Inferior parietal cortex (tissue), 1 donor: ENCODE measurements at regions not wholly inside any gene's neighbourhood (a gene's known extent, or its start where the extent isn't known, plus 50 kb on each side); places are given as distances from the start of the nearest gene placed in this dataset.

Source experiments
- DNase-seq: peaks from one replicate; pipeline ENCODE4 v3.0.0-alpha.2; 2016; ENCODE audit errors: extremely low spot score

GRCh38 chr6:139762587-139763031 lies 388.2 kb upstream of the CITED2 start:
- DNase-seq = no peak

DNA sequence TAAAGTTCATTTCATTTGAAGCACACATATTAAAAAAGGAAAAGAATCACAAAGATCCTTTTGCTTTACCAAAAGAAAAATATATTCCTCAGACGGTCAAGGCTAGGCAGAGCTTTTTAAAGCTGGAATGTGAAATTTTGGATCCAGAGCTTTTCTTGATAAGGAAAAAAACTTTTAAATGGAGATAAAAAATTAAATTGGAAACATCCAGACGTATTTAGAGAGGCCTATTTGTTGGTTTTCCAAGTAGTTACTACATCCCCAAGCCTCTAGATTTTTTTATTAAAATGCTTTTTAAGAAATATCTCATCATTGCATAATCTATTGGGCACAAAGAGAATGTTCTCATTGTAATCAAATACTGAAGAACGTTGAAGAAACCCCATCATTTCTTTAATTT lies 385.7 kb upstream of the CITED2 start:
- DNase-seq = no peak

DNA sequence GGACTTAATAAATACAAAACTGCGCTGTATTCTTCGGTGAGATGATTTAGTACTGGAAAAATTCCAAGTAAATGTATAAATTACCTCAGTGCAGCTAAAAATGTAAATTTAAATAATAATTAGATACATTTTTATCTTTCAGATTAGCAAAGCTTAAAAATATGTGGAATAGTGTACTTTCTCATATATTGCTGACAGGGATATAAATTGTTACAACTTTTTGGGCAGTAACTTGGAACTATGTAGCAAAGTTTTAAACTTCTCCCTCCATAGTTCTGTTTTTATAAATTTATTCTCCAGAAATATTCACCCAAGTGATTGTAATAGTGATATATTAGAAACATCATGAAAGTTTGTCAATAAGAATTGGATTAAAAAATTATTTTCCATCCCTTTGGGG lies 384.6 kb upstream of the CITED2 start:
- no peak for DNase-seq

DNA sequence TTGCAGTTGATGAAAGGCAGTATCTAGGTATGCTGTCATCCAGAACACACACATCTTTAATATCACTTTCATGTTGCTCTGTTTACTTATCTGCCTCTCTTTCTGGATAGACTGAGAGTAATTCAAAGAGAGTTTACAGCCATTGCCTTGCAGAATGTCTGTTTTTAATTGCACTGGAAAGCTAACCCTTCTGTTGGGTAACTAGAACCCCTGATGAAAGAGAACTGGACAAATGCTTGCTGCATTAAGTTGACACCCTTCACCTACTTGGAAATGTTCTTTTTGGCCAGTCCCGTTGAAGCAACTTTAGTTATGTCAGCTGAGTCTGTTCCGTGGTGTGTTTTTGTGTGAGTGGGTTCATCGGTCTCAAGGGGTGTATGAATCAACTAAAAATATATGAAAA lies 383.8 kb upstream of the CITED2 start:
- DNase-seq = no peak

GRCh38 chr6:139757784-139758183 lies 383.3 kb upstream of the CITED2 start:
- DNase-seq = no peak

- DNase-seq = no peak
Measured at GRCh38 chr6:139756381-139756780, 381.9 kb upstream of the CITED2 start.

GRCh38 chr6:139754898-139755775 lies 380.7 kb upstream of the CITED2 start:
- no peak for DNase-seq

DNA sequence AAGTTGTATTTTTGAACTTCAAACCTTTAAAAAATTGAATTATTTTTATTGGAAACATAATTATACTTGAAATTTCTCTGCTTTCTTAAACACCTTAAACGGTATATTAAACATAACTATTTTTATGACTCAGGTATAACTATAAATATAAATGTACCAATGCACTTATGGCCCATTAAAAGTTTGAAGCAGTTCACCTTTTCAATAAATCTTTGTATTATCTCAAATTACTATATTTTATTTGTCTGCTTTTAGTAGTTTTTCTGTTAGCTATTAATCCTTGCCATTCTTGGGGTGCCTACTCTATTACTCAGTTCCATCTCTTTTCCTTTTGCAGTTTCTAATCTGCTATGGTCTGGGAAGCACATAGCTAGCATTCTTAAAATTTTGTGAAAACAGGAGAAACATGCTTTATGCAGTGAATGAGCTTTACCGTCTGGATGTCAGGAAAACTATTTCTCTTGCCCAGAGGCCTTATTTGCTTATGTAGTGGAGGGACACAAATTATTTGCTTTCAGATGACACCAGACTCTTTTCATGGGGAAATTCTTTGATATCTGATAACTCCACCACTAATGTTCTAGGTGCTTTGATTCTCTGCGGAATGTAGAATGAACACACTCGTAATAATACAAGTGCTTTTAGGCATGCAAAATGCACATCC lies 378.9 kb upstream of the CITED2 start:
- no peak for DNase-seq

DNA sequence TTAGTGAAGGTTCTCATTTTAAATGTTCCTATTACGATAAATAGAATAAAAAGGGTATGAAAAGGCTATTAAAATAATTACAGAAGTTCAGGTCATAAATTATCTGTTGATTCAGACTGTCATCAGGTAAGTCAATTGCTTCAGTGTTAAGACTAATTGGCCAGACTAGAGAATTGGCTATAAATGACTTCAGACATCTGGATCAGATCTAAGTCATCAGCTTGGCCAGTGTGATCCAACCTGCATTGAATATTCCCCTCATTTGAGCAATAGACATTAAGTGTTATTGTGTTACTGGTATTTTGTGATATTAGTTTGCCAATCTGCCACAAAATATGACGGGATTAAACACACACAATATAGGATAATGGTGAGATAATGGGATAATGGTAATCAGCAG lies 377.6 kb upstream of the CITED2 start:
- no peak for DNase-seq

DNA sequence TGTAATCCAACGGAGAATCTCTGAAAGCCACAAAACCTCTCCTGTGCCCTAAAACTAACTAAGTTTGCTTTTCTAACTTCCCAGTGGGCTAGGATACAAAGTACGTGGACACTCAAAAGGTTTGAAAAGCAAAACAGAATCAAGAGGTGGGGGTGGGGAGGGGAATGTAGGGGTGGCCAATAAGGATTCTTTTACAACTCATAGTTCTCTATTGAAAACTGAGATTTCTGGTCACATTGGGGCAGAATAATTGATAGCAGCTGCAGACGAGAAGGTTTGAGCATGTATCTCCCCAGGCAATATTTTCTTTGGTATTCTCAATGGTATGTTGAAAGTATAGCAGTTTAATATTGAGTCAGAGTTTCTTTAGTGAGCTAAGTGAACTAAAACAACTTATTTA lies 376.7 kb upstream of the CITED2 start:
- DNase-seq = no peak

- DNase-seq = no peak
Measured at GRCh38 chr6:139748353-139749146, 374.1 kb upstream of the CITED2 start.

DNA sequence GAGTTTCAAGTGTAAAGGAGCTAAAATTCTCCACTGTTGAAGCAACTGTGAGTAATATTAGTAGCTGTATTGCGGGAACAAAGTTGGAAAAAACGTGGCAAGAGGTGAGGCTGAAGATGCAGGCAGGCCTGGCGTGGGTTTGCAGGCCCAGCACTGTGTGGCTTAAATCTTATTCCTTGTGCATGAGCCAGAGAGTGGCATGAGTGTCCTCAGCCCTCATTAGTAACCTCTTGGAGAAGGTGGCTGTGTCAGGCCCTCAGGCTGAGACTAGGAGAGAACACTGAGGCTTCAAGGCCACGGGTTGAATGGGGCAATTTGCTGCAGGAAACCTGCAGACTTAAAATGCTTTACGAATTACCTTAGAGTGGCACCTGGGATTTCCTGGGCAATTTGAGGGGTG lies 372.7 kb upstream of the CITED2 start:
- no peak for DNase-seq

- DNase-seq = no peak
Measured at GRCh38 chr6:139744891-139745290, 370.4 kb upstream of the CITED2 start.

DNA sequence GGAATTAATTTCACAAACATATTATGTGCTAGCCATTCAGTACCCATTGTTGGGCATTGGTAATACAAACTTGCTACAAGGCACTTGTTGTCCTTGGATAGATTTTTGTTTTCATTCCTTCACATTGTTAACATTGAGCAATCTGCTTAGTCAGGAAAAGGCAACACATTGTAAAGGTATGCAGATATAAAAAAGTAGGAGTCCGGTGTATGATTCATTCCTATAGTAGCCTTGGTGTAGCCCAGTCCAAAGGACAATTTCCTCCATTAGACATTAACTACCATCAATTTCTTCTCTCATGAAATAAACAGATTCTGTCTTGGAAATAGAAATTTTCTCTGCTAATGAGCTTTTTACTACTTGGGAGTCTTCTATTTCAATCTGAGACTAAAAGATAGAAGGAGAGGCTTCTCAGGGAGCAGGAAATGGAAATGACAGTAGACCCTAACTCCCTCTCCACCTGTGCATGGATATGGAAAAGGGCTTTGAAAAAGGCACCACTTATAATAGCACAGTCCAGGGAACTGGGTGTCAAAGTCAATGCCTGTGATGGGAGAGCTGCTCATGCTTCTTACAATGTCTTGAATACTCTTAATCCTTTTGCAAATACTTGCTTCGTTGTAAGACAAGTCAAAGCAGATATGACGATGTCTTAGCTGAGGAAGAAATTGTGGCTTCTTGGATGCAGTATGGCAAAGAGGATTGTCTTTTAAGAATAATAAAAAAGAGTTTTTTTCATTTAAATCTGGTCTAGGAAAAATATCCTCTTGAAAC lies 369.4 kb upstream of the CITED2 start:
- DNase-seq = no peak

GRCh38 chr6:139742671-139743070 lies 368.2 kb upstream of the CITED2 start:
- no peak for DNase-seq

GRCh38 chr6:139738801-139739455 lies 364.5 kb upstream of the CITED2 start:
- DNase-seq = no peak

GRCh38 chr6:139736325-139736906 lies 362.0 kb upstream of the CITED2 start:
- DNase-seq = no peak

DNA sequence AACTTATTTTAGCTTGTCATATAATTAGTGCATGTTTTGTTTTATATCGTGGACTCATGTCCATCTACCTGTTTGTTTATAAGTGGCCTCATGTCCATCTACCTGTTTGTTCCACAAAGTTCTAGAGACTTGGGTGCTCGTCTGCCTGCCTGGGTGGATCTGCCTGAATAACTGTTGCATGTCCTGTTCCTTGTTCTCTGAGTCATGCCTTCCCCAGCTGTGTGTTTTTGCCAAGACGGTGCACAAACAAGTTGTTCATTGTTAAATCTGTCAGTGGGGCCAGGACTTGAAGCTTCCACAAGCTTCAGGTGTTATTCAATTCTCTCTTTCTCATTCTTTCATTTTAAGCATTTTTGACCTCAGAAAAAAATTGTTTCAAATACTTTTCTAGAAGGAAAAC lies 358.0 kb upstream of the CITED2 start:
- DNase-seq = no peak

DNA sequence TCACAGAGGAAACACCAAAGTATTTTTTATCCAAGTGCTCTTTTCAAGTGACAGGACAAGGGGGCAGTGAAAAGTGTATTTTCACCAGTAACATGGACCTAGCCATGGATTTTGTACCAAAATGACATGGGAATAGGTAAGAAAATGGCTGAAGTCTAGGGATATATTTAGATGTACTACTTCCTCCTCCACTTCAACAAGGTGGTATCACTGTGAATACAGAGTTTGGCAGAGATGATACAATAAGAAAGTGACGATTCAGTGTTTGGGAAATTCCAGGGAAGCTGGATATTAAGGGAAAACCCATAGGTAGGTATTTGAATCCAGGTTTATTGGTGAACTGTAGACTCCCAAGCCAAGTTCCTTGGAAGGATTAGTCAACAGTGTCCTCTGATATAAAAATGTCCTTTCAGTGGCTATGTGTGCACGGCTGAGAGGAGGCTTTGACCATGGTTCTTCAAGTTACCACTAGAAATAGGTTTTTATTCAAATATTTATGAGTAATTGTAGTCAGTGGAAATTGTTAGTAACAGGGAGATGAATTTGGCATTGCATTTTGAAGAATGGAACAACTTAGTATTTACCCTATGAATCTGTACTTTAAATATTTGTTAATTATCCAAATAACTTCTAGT lies 356.0 kb upstream of the CITED2 start:
- DNase-seq = no peak

GRCh38 chr6:139728876-139729427 lies 354.5 kb upstream of the CITED2 start:
- DNase-seq = peak; percentile 31
